GM12878 (cell line): ENCODE measurements at regions not wholly inside any gene's neighbourhood (a gene's known extent, or its start where the extent isn't known, plus 50 kb on each side); places are given as distances from the start of the nearest gene placed in this dataset.

ENCODE experiments used
- ATAC-seq: fragments of 200-7000 bp; cut with Tn5 transposase; 3 replicates; pipeline ENCODE4 v1.9.1; 2020; ENCODE audit warnings: mild to moderate bottlenecking, moderate library complexity
- BruUV-seq: library from RNA; stranded (reverse); fragments of 400-500 nt; replicated peaks from 2 replicates; lab custom pipeline; 2021; lab: Mats Ljungman, UMichigan
- CTCF ChIA-PET: fragments of 300-600 bp; sonication (Branson Sonifier 250); formaldehyde crosslinking; extraction: SDS; loops from one replicate; lab custom pipeline; 2021; ENCODE audit warnings: inconsistent platforms; lab: Yijun Ruan, JAX
- POLR2A ChIA-PET: fragments of 350-600 bp; formaldehyde crosslinking; extraction: SDS; loops from one replicate; lab custom pipeline; 2021; ENCODE audit warnings: inconsistent platforms; lab: Charles Lee
- RAD21 ChIA-PET: fragments of 300-600 bp; sonication (Branson Sonifier 250); formaldehyde crosslinking; loops from one replicate; lab custom pipeline; 2023; ENCODE audit warnings: antibody characterized with exemption; ENCODE audit not compliant: unreplicated experiment; lab: Charles Lee
- SMC1A ChIA-PET: fragments of 300-600 bp; sonication (Branson Sonifier 250); formaldehyde crosslinking; loops from one replicate; lab custom pipeline; 2023; ENCODE audit not compliant: unreplicated experiment, uncharacterized antibody; lab: Charles Lee
- DNase-seq: peaks from one replicate; pipeline ENCODE4 v3.0.0-alpha.2; 2011; ENCODE audit warnings: low read depth, low spot score
- FAIRE-seq: peaks from 3 replicates; lab custom pipeline; 2011; peaks lifted over from hg19 to GRCh38; lab: Jason Lieb, UNC
- H2AFZ ChIP-seq: 2 replicates; pipeline ENCODE4 v1.6.0; 2011; ENCODE audit warnings: low read depth, low read length, control low read depth; ENCODE audit not compliant: control insufficient read depth
- H3K27ac ChIP-seq: 2 replicates; pipeline ENCODE4 v1.5.1; 2011; ENCODE audit warnings: control low read depth; ENCODE audit not compliant: control insufficient read depth, insufficient read depth
- H3K27me3 ChIP-seq, 2 experiments: replicated peaks in 1 of 2; 2 replicates each; pipeline versions ENCODE4 v1.6.0 to v1.6.1; 2011; ENCODE audit warnings: low read length in 1 of 2; ENCODE audit not compliant: control insufficient read depth in 2 of 2, insufficient read depth in 2 of 2
- H3K36me3 ChIP-seq, 2 experiments: 2 replicates each; pipeline ENCODE4 v1.5.1; 2011; ENCODE audit warnings: low read length in 1 of 2; ENCODE audit not compliant: control insufficient read depth in 2 of 2, insufficient read depth in 2 of 2
- H3K4me1 ChIP-seq: 2 replicates; pipeline ENCODE4 v1.6.1; 2011; ENCODE audit warnings: mild to moderate bottlenecking, low read length, moderate library complexity, mixed read lengths; ENCODE audit not compliant: control insufficient read depth, insufficient read depth
- H3K4me2 ChIP-seq: 2 replicates; pipeline ENCODE4 v1.6.0; 2011; ENCODE audit warnings: control low read depth; ENCODE audit not compliant: control insufficient read depth, insufficient read depth
- H3K4me3 ChIP-seq: fragments of 200-600 bp; sonication (generic); 2 replicates; pipeline ENCODE4 v1.5.1; 2016
- H3K79me2 ChIP-seq: 2 replicates; pipeline ENCODE4 v1.6.0; 2011; ENCODE audit warnings: low read length; ENCODE audit not compliant: control insufficient read depth, insufficient read depth
- H3K9ac ChIP-seq: 2 replicates; pipeline ENCODE4 v1.8.0; 2011; ENCODE audit warnings: low read length, control low read depth, mixed read lengths; ENCODE audit not compliant: control insufficient read depth, insufficient read depth
- H3K9me3 ChIP-seq: replicated peaks from 3 replicates; pipeline ENCODE4 v1.5.1; 2011; ENCODE audit warnings: mild to moderate bottlenecking, low read length; ENCODE audit not compliant: control insufficient read depth, insufficient read depth
- H4K20me1 ChIP-seq: 2 replicates; pipeline ENCODE4 v1.6.0; 2011; ENCODE audit not compliant: control insufficient read depth, insufficient read depth
- HDAC2 ChIP-seq: fragments of 200-600 bp; sonication (generic); IDR thresholded peaks from 2 replicates; pipeline ENCODE4 v1.6.1; 2017
- RAD21 ChIP-seq: IDR thresholded peaks from 2 replicates; pipeline ENCODE4 v1.6.1; 2011; ENCODE audit warnings: mild to moderate bottlenecking, low read depth, low read length, moderate library complexity; ENCODE audit not compliant: insufficient read depth
- RELA ChIP-seq: fragments of 450-650 bp; IDR thresholded peaks from 2 replicates; pipeline ENCODE4 v1.8.0; 2014; ENCODE audit warnings: borderline replicate concordance; ENCODE audit not compliant: partially characterized antibody
- SUZ12 ChIP-seq: fragments of 200-600 bp; sonication (generic); IDR thresholded peaks from one replicate; pipeline ENCODE4 v1.6.1; 2018; ENCODE audit warnings: antibody characterized with exemption, mild to moderate bottlenecking; ENCODE audit not compliant: unreplicated experiment
- ZBTB33 ChIP-seq: fragments of 450-650 bp; IDR thresholded peaks from 2 replicates; pipeline ENCODE4 v1.6.1; 2017; ENCODE audit warnings: mild to moderate bottlenecking
- WGBS: methylation state at CpG from one replicate; pipeline ENCODE4 v1.1.6; 2016; ENCODE audit warnings: low lambda C conversion rate; ENCODE audit not compliant: insufficient replicate concordance, insufficient coverage; ENCODE audit errors: missing lambda C conversion rate; 5-methylcytosine and 5-hydroxymethylcytosine counted together
- in situ Hi-C: fragments of 300-500 bp; cut with MboI; formaldehyde crosslinking; loops from 9 replicates; pipeline ENCODE4 v1.14.3; 2018; ENCODE audit warnings: mixed read lengths
- intact Hi-C: fragments of 100-400 bp; cut with micrococcal nuclease; formaldehyde crosslinking; loops from one replicate; pipeline ENCODE4 v1.14.2; 2022; ENCODE audit not compliant: unreplicated experiment
- TF ChIP-seq, protein P1 (sequence below): fragments of 450-650 bp; IDR thresholded peaks from 2 replicates; pipeline ENCODE4 v1.6.1; 2017; ENCODE audit warnings: antibody characterized with exemption, mild to moderate bottlenecking, moderate library complexity

- TF ChIP-seq, protein P1, sequence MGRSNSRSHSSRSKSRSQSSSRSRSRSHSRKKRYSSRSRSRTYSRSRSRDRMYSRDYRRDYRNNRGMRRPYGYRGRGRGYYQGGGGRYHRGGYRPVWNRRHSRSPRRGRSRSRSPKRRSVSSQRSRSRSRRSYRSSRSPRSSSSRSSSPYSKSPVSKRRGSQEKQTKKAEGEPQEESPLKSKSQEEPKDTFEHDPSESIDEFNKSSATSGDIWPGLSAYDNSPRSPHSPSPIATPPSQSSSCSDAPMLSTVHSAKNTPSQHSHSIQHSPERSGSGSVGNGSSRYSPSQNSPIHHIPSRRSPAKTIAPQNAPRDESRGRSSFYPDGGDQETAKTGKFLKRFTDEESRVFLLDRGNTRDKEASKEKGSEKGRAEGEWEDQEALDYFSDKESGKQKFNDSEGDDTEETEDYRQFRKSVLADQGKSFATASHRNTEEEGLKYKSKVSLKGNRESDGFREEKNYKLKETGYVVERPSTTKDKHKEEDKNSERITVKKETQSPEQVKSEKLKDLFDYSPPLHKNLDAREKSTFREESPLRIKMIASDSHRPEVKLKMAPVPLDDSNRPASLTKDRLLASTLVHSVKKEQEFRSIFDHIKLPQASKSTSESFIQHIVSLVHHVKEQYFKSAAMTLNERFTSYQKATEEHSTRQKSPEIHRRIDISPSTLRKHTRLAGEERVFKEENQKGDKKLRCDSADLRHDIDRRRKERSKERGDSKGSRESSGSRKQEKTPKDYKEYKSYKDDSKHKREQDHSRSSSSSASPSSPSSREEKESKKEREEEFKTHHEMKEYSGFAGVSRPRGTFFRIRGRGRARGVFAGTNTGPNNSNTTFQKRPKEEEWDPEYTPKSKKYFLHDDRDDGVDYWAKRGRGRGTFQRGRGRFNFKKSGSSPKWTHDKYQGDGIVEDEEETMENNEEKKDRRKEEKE: no peak
- TF ChIP-seq HDAC2: no peak
Measured at GRCh38 chr6:141969201-141969600, 163.5 kb upstream of the GJE1 start (continued).

DNA sequence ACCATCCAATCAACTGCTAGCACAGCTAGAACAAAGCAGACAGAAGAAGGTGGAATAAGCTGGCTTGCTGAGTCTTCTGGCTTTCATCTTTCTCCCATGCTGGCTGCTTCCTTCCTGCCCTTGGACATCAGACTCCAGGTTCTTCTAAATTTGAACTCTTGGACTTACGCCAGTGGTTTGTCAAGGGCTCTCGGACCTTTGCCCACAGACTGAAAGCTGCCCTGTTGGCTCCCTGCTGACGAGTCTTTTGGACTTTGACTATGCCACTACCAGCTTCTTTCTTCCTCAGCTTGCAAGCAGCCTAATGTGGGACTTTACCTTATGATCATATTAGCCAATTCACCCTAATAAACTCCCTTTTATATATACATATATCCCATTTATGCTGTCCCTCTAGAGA, 164.1 kb upstream of the GJE1 start:
- DNase-seq: no peak
- in situ Hi-C loops: no loop called here
- 10% methylated on average over 3 of the region's 3 CpGs for WGBS
- no peak overlapping the region for H3K9ac ChIP-seq
- no peaks in the 10 kb centered on the region for H3K4me1 ChIP-seq
- intact Hi-C loops: no loop called here
- H3K79me2 ChIP-seq: no peaks in the 10 kb centered on the region
- H4K20me1 ChIP-seq: no peaks in the 10 kb centered on the region
- no peaks in the 10 kb centered on the region for H3K9me3 ChIP-seq
- CTCF ChIA-PET: no interaction called here
- no peak overlapping the region for H2AFZ ChIP-seq
- no peak overlapping the region for H3K4me3 ChIP-seq
- TF ChIP-seq RELA: no peak
- no peak for TF ChIP-seq SUZ12
- no peak for TF ChIP-seq ZBTB33
- TF ChIP-seq RAD21: no peak
- TF ChIP-seq, all 136 proteins: peak for 0
- no peaks in the 10 kb centered on the region for H3K27me3 ChIP-seq
- no peak overlapping the region for H3K4me2 ChIP-seq
- no peaks in the 10 kb centered on the region for H3K36me3 ChIP-seq
- RAD21 ChIA-PET: no interaction called here
- H3K27ac ChIP-seq: no peak overlapping the region
- SMC1A ChIA-PET: no interaction called here
- no peak for FAIRE-seq
- no TSS peak for BruUV-seq
- POLR2A ChIA-PET: no interaction called here
- no peak for ATAC-seq
